Heart left ventricle (tissue), 16 donors: ENCODE measurements at regions not wholly inside any gene's neighbourhood (a gene's known extent, or its start where the extent isn't known, plus 50 kb on each side); places are given as distances from the start of the nearest gene placed in this dataset.

Source experiments
- ATAC-seq, 4 donors: fragments of 200-7000 bp; cut with Tn5 transposase; one replicate each; pipeline ENCODE4 v1.9.1; 2020 to 2022; ENCODE audit warnings: moderate library complexity in 4 of 4, mild to moderate bottlenecking in 3 of 4, moderate number of reproducible peaks in 1 of 4
- DNase-seq, 5 donors: peaks; one replicate each; pipeline ENCODE4 v3.0.0-alpha.2; 2020
- H3K27ac ChIP-seq, 12 donors: fragments of 200-600 bp; sonication (generic) in 4 of 12; one replicate each; pipeline versions ENCODE4 v1.5.0 to v1.8.0; 2016 to 2022; ENCODE audit warnings: mild to moderate bottlenecking in 2 of 12
- H3K27me3 ChIP-seq, 9 donors: fragments of 200-600 bp; sonication (generic) in 2 of 9; one replicate each; pipeline versions ENCODE4 v1.5.1 to v1.8.0; 2016 to 2022; ENCODE audit warnings: mild to moderate bottlenecking in 3 of 9
- H3K36me3 ChIP-seq, 9 donors: fragments of 200-600 bp; sonication (generic) in 2 of 9; one replicate each; pipeline versions ENCODE4 v1.5.0 to v1.8.0; 2018 to 2022; ENCODE audit warnings: mild to moderate bottlenecking in 2 of 9
- H3K4me1 ChIP-seq, 12 donors: fragments of 200-600 bp; sonication (generic) in 4 of 12; one replicate each; pipeline versions ENCODE4 v1.5.0 to v1.8.0; 2016 to 2022; ENCODE audit warnings: mild to moderate bottlenecking in 3 of 12
- H3K4me3 ChIP-seq, 12 donors: fragments of 200-600 bp; sonication (generic) in 4 of 12; one replicate each; pipeline versions ENCODE4 v1.5.0 to v1.8.0; 2017 to 2022; ENCODE audit warnings: mild to moderate bottlenecking in 9 of 12, moderate library complexity in 4 of 12
- H3K9me3 ChIP-seq, 12 donors: fragments of 200-600 bp; sonication (generic) in 4 of 12; one replicate each; pipeline versions ENCODE4 v1.5.0 to v1.8.0; 2016 to 2022; ENCODE audit warnings: mild to moderate bottlenecking in 1 of 12
- POLR2A ChIP-seq, 2 donors: fragments of 450-650 bp; IDR thresholded peaks; one replicate each; pipeline ENCODE4 v1.6.1; 2017; ENCODE audit warnings: antibody characterized with exemption in 2 of 2, mild to moderate bottlenecking in 2 of 2, moderate library complexity in 2 of 2
- whole genome bisulfite sequencing, 4 donors: extraction: QIAGEN DNeasy Blood & Tissue Kit in 2 of 4; methylation state at CpG; one replicate each; pipeline versions ENCODE4 v1.1.5 to v1.1.7; 2013 to 2018; 5-methylcytosine and 5-hydroxymethylcytosine counted together
- intact Hi-C, 10 donors: fragments of 100-400 bp; cut with DNase I; formaldehyde crosslinking; loops; one replicate each; pipeline versions ENCODE4 v1.11.1 to v1.14.2; 2022
- TF ChIP-seq, protein P1 (sequence below), 12 donors: fragments of 200-600 bp; sonication (generic) in 4 of 12; IDR thresholded peaks; one replicate each; pipeline versions ENCODE4 v1.5.0 to v1.8.0; 2018 to 2022; ENCODE audit warnings: antibody characterized with exemption in 12 of 12, mild to moderate bottlenecking in 5 of 12
- donor health status: ischemic (EF 13 %, LVEDD 7.1; RV severe dilation, severe dysfunction).
- donor health status: healthy with polysubstance abuse.
- donor health status: DM: no; HTN: yes; CAD: no.
- donor health status: DM: no; HTN: no; CAD: no.
- donor health status: ischemic (EF 25% LVEDD 6.9; RV normal size, moderate dysfunction).
- donor health status: ischemic (EF 25% LVEDD 5.7; RV mildly dilated, moderate dysfunction).
- donor health status: healthy.
- donor health status: DM: yes; HTN: yes; CAD: no.
- donor health status: ischemic (EF 35%, LVEDD 5.7; RV mildly dilated, moderate dysfunction).
- donor health status: nonischemic (EF 11% LVEDD 7.7; RV severe dilation, severe dysfunction).
- donor health status: DM: yes; HTN: yes; CAD: no.
- donor health status: PGD.
- donor health status: ischemic (EF 29% LVEDD 5.4; RV normal size, mild dysfunction).
- donor health status: nonischemic (EF 23%, LVEDD 6.1; RV moderate dilation, normal function).

DNA sequence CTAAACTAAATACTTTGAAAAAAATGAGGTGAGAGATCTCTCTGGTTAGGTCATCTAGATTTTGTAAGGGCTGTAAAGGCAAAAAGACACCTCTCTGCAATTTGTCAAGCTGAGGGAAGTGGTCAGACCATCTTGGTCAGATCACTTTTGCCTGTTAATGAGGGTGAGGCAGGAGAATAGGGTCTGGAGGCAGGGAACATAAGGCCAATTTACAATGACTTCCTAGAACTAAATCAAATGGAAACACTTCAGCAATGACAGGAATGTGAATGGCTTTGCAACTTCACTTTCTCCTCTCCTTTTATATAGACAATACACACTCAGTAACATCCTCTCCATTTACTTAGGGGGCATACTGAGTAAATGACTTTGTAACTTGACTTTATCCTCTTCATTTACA, 1653.4 kb downstream of the SLITRK5 start:
- intact Hi-C loops, result no loop called here

DNA sequence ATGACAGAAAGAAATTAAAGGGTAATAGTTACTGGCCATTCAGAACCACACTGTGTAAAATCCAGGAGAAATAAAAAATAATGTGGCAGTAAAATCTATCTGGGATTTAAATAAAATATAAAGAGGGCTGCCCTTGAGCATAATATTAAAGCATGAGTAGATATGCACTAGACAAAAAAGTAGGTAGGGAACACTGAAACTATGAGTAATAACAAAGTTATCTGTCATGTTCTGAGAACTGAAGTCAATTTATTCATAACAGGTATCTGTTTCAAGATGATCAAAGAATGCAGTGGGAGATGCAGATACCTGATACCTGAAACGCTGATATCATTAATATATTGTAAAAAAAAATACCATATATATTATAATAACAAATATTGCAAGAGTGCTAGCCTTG, 1672.0 kb downstream of the SLITRK5 start:
- peaks cover 0 to 7% (median 1%) of the 10 kb centered on the region in 12 donors for H3K9me3 ChIP-seq
- no peak for ATAC-seq
- no peak for DNase-seq
- H3K4me3 ChIP-seq, result no peak overlapping the region
- no peaks in the 10 kb centered on the region for H3K4me1 ChIP-seq
- intact Hi-C loops, result no loop called here
- no peak overlapping the region for H3K27ac ChIP-seq
- TF ChIP-seq POLR2A (IDR thresholded peaks at IDR 0.05), result no peak
- TF ChIP-seq, protein P1, sequence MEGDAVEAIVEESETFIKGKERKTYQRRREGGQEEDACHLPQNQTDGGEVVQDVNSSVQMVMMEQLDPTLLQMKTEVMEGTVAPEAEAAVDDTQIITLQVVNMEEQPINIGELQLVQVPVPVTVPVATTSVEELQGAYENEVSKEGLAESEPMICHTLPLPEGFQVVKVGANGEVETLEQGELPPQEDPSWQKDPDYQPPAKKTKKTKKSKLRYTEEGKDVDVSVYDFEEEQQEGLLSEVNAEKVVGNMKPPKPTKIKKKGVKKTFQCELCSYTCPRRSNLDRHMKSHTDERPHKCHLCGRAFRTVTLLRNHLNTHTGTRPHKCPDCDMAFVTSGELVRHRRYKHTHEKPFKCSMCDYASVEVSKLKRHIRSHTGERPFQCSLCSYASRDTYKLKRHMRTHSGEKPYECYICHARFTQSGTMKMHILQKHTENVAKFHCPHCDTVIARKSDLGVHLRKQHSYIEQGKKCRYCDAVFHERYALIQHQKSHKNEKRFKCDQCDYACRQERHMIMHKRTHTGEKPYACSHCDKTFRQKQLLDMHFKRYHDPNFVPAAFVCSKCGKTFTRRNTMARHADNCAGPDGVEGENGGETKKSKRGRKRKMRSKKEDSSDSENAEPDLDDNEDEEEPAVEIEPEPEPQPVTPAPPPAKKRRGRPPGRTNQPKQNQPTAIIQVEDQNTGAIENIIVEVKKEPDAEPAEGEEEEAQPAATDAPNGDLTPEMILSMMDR (IDR thresholded peaks at IDR 0.05), result no peak
- no peaks in the 10 kb centered on the region for H3K36me3 ChIP-seq
- 73 to 82% (median 78%) methylated on average over 1 of the region's 1 CpG for WGBS, 4 donors
- H3K27me3 ChIP-seq, result no peaks in the 10 kb centered on the region

More for the DNA sequence above, 1653.4 kb downstream of the SLITRK5 start:
- DNase-seq (no peak), ATAC-seq (no peak)
- H3K36me3 ChIP-seq, result no peaks in the 10 kb centered on the region
- TF ChIP-seq, protein P1 (IDR thresholded peaks at IDR 0.05), result no peak
- TF ChIP-seq POLR2A (IDR thresholded peaks at IDR 0.05), result no peak
- peaks cover 0 to 2% (median 0%) of the 10 kb centered on the region in 12 donors for H3K9me3 ChIP-seq
- no peaks in the 10 kb centered on the region for H3K27me3 ChIP-seq
- no peak overlapping the region for H3K27ac ChIP-seq
- H3K4me3 ChIP-seq, result no peak overlapping the region
- H3K4me1 ChIP-seq, result no peaks in the 10 kb centered on the region

GRCh38 chr13:89352384-89352783, 1681.2 kb downstream of the SLITRK5 start:
- Histone ChIP-seq H3K4me3 (no peak overlapping the region), H3K9me3 (no peaks in the 10 kb centered on the region), H3K27ac (no peak overlapping the region), H3K36me3 (no peaks in the 10 kb centered on the region), H3K27me3 (no peaks in the 10 kb centered on the region), H3K4me1 (no peaks in the 10 kb centered on the region)
- TF ChIP-seq, protein P1 (IDR thresholded peaks at IDR 0.05), result no peak
- no peak for TF ChIP-seq POLR2A (IDR thresholded peaks at IDR 0.05)
- 74 to 80% (median 78%) methylated on average over 2 of the region's 2 CpGs for WGBS, 4 donors
- intact Hi-C loops, result no loop called here
- no peak for DNase-seq
- no peak for ATAC-seq

GRCh38 chr13:89361909-89362308, 1690.7 kb downstream of the SLITRK5 start:
- Histone ChIP-seq H3K27me3 (no peaks in the 10 kb centered on the region), H3K4me1 (no peaks in the 10 kb centered on the region), H3K9me3 (peaks cover 0 to 5% (median 0%) of the 10 kb centered on the region in 12 donors), H3K4me3 (no peak overlapping the region), H3K27ac (no peak overlapping the region), H3K36me3 (no peaks in the 10 kb centered on the region)
- ATAC-seq (no peak), DNase-seq (no peak)
- TF ChIP-seq, protein P1 (IDR thresholded peaks at IDR 0.05), result peak in 1 of 12 donors; percentile 23
- TF ChIP-seq POLR2A (IDR thresholded peaks at IDR 0.05), result no peak
- intact Hi-C loops, result loop anchor here in 2 of 10 donors (5.0 to 10.0 kb wide), 2 partner anchors 333 to 335 kb away; no protein-coding TSS in a partner anchor
- whole genome bisulfite sequencing, 4 donors, result 84 to 88% (median 87%) methylated on average over 4 of the region's 4 CpGs
